Hepatocyte (in vitro differentiated cells): ENCODE measurements at regions not wholly inside any gene's neighbourhood (a gene's known extent, or its start where the extent isn't known, plus 50 kb on each side); places are given as distances from the start of the nearest gene placed in this dataset.

Experiments used
- DNase-seq: peaks from one replicate; pipeline ENCODE4 v3.0.0-alpha.2; 2016; ENCODE audit warnings: low spot score
- H2AFZ ChIP-seq: fragments of 200-600 bp; sonication (generic); 2 replicates; pipeline ENCODE4 v1.6.0; 2016; ENCODE audit warnings: antibody characterized with exemption, mild to moderate bottlenecking
- H3K27ac ChIP-seq: fragments of 200-600 bp; sonication (generic); 2 replicates; pipeline ENCODE4 v1.5.1; 2016; ENCODE audit warnings: mild to moderate bottlenecking
- H3K27me3 ChIP-seq: fragments of 200-600 bp; sonication (generic); 2 replicates; pipeline ENCODE4 v1.6.1; 2016
- H3K36me3 ChIP-seq: fragments of 200-600 bp; sonication (generic); replicated peaks from 2 replicates; pipeline ENCODE4 v1.5.1; 2016; ENCODE audit warnings: low read depth; ENCODE audit not compliant: insufficient read depth
- H3K4me1 ChIP-seq: fragments of 200-600 bp; sonication (generic); 2 replicates; pipeline ENCODE4 v1.5.1; 2016; ENCODE audit warnings: mild to moderate bottlenecking, moderate library complexity; ENCODE audit not compliant: insufficient read depth
- H3K4me2 ChIP-seq: fragments of 200-600 bp; sonication (generic); 2 replicates; pipeline ENCODE4 v1.6.0; 2016
- H3K4me3 ChIP-seq: fragments of 200-600 bp; sonication (generic); 2 replicates; pipeline ENCODE4 v1.5.1; 2016; ENCODE audit warnings: mild to moderate bottlenecking
- H3K79me2 ChIP-seq: fragments of 200-600 bp; sonication (generic); 2 replicates; pipeline ENCODE4 v1.6.0; 2017; ENCODE audit warnings: mild to moderate bottlenecking
- H3K9me2 ChIP-seq: fragments of 200-600 bp; sonication (generic); replicated peaks from 2 replicates; pipeline ENCODE4 v1.6.0; 2017; ENCODE audit warnings: mild to moderate bottlenecking; ENCODE audit not compliant: insufficient read depth
- H3K9me3 ChIP-seq: fragments of 200-600 bp; sonication (generic); 2 replicates; pipeline ENCODE4 v1.5.1; 2016; ENCODE audit warnings: low read depth, mild to moderate bottlenecking
- H4K20me1 ChIP-seq: fragments of 200-600 bp; sonication (generic); 2 replicates; pipeline ENCODE4 v1.6.0; 2016; ENCODE audit warnings: mild to moderate bottlenecking; ENCODE audit not compliant: insufficient read depth, poor library complexity, severe bottlenecking
- EZH2 ChIP-seq: fragments of 200-600 bp; sonication (generic); IDR thresholded peaks from 2 replicates; pipeline ENCODE4 v1.6.1; 2016; ENCODE audit warnings: antibody characterized with exemption, mild to moderate bottlenecking, borderline replicate concordance
- EZH2phosphoT487 ChIP-seq: fragments of 200-600 bp; sonication (generic); IDR thresholded peaks from one replicate; pipeline ENCODE4 v1.6.1; 2018; ENCODE audit warnings: antibody characterized with exemption, mild to moderate bottlenecking, low read depth, moderate library complexity; ENCODE audit not compliant: unreplicated experiment, severe bottlenecking
- WGBS: methylation state at CpG from one replicate; pipeline ENCODE4 v1.1.6; 2016; ENCODE audit warnings: low lambda C conversion rate; ENCODE audit errors: missing lambda C conversion rate; 5-methylcytosine and 5-hydroxymethylcytosine counted together
- TF ChIP-seq, protein P1 (sequence below): fragments of 200-600 bp; sonication (generic); IDR thresholded peaks from 2 replicates; pipeline ENCODE4 v1.5.1; 2016; ENCODE audit warnings: antibody characterized with exemption, mild to moderate bottlenecking; ENCODE audit not compliant: poor library complexity

DNA sequence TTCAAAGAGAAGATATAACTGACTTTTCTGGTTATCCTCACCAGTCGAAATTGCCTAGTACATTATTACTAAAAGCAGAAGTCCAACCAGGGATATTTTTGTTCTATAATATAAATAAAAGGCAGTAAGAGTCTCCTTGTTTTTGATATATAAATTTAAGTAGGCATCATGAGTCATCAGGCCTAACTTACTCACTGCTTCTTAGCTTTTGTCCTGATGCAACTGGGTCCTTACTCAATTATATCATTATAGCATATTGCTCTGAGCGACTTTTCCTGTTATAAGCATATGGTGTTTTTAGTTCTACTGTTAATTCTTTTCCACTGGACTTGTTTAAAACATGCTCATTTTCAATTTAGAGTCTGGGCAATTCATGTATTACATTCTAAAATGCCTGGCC lies 910.1 kb downstream of the MCTP2 start:
- Histone ChIP-seq H4K20me1 (no peaks in the 10 kb centered on the region), H2AFZ (no peak overlapping the region), H3K9me2 (no peaks in the 10 kb centered on the region), H3K36me3 (no peaks in the 10 kb centered on the region), H3K4me1 (no peaks in the 10 kb centered on the region), H3K27me3 (no peaks in the 10 kb centered on the region), H3K4me2 (no peak overlapping the region), H3K4me3 (no peak overlapping the region), H3K9me3 (no peaks in the 10 kb centered on the region), H3K79me2 (no peaks in the 10 kb centered on the region), H3K27ac (no peak overlapping the region)
- WGBS: 78% methylated on average over 2 of the region's 2 CpGs
- no peak for DNase-seq
- TF ChIP-seq EZH2 (no peak), EZH2phosphoT487 (no peak)
- TF ChIP-seq, protein P1, sequence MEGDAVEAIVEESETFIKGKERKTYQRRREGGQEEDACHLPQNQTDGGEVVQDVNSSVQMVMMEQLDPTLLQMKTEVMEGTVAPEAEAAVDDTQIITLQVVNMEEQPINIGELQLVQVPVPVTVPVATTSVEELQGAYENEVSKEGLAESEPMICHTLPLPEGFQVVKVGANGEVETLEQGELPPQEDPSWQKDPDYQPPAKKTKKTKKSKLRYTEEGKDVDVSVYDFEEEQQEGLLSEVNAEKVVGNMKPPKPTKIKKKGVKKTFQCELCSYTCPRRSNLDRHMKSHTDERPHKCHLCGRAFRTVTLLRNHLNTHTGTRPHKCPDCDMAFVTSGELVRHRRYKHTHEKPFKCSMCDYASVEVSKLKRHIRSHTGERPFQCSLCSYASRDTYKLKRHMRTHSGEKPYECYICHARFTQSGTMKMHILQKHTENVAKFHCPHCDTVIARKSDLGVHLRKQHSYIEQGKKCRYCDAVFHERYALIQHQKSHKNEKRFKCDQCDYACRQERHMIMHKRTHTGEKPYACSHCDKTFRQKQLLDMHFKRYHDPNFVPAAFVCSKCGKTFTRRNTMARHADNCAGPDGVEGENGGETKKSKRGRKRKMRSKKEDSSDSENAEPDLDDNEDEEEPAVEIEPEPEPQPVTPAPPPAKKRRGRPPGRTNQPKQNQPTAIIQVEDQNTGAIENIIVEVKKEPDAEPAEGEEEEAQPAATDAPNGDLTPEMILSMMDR: no peak

DNA sequence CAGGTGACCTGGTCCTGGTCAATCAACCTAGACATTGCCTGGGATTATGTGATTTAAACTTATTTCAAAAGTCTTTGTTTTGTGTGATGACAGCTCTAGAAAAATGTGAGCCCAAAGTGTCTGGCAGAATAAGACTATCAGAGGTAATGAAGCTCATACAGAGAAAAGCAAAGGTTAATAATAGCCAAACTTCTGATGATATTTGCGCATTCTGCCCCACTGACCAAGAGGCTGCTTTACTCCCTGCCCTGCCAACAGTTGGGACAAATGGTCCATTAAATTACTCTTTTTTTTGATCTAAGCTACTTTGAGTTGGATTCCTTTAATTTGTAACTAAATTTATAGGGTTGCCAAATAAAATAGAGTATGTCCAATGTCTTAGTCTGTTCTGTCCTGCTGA lies 911.2 kb downstream of the MCTP2 start:
- Histone ChIP-seq H3K27ac (no peak overlapping the region), H3K9me3 (no peaks in the 10 kb centered on the region), H3K27me3 (no peaks in the 10 kb centered on the region), H2AFZ (no peak overlapping the region), H3K36me3 (no peaks in the 10 kb centered on the region), H4K20me1 (no peaks in the 10 kb centered on the region), H3K4me2 (no peak overlapping the region), H3K9me2 (no peaks in the 10 kb centered on the region), H3K4me3 (no peak overlapping the region), H3K4me1 (no peaks in the 10 kb centered on the region), H3K79me2 (no peaks in the 10 kb centered on the region)
- 97% methylated on average over 1 of the region's 1 CpG for WGBS
- TF ChIP-seq EZH2 (no peak), EZH2phosphoT487 (no peak)
- TF ChIP-seq, protein P1: no peak
- no peak for DNase-seq

DNA sequence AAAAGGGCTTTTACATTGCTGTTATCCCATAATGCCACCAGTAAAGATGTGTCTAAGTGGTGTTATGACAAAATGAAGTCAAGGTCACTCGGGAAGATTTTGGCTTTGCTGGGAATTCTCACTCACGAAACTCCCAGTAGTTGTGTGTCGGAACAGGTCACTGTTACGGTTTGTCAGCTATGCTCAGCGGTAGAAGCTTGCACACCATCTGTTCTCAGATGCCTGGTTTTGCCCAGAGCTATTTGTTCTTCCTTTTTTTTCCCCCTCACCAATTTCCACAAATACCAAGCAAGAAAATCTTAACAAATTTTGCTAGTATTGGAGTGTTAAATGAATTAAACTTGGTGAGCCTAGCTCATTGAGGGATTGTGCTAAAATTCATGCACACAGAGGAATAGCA lies 915.1 kb downstream of the MCTP2 start:
- Histone ChIP-seq H3K36me3 (no peaks in the 10 kb centered on the region), H3K79me2 (no peaks in the 10 kb centered on the region), H4K20me1 (no peaks in the 10 kb centered on the region), H3K9me2 (no peaks in the 10 kb centered on the region), H2AFZ (no peak overlapping the region), H3K4me2 (no peak overlapping the region), H3K27ac (no peak overlapping the region), H3K27me3 (no peaks in the 10 kb centered on the region), H3K9me3 (no peaks in the 10 kb centered on the region), H3K4me3 (no peak overlapping the region), H3K4me1 (no peaks in the 10 kb centered on the region)
- 86% methylated on average over 5 of the region's 5 CpGs for WGBS
- TF ChIP-seq EZH2phosphoT487 (no peak), EZH2 (no peak)
- TF ChIP-seq, protein P1: no peak
- no peak for DNase-seq

DNA sequence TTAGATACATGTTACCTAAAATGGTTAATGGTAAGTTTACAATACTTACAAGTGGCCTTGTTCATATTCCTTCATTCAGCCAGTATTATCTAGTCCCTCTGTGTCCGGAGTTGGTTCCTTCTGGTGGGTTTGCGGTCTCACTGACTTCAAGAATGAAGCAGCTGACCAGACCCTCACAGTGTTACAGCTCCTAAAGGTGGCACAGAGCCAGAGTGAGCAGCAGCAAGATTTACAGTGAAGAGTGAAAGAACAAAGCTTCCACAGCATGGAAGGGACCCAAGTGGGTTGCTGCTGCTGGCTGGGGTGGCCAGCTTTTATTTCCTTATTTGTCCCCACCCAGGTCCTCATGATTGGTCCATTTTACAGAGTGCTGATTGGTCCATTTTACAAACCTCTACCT lies 916.8 kb downstream of the MCTP2 start:
- TF ChIP-seq, protein P1: no peak
- TF ChIP-seq EZH2 (no peak), EZH2phosphoT487 (no peak)
- WGBS: 95% methylated on average over 2 of the region's 2 CpGs
- no peak overlapping the region for H2AFZ ChIP-seq
- no peak overlapping the region for H3K4me3 ChIP-seq
- DNase-seq: no peak
- H3K27me3 ChIP-seq: no peaks in the 10 kb centered on the region
- H4K20me1 ChIP-seq: no peaks in the 10 kb centered on the region
- H3K79me2 ChIP-seq: no peaks in the 10 kb centered on the region
- no peaks in the 10 kb centered on the region for H3K9me2 ChIP-seq
- H3K9me3 ChIP-seq: no peaks in the 10 kb centered on the region
- H3K4me2 ChIP-seq: no peak overlapping the region
- no peak overlapping the region for H3K27ac ChIP-seq
- no peaks in the 10 kb centered on the region for H3K36me3 ChIP-seq
- H3K4me1 ChIP-seq: no peaks in the 10 kb centered on the region
